ENCODE measurements at regions not wholly inside any gene's neighbourhood (a gene's known extent, or its start where the extent isn't known, plus 50 kb on each side); places are given as distances from the start of the nearest gene placed in this dataset.

DNA sequence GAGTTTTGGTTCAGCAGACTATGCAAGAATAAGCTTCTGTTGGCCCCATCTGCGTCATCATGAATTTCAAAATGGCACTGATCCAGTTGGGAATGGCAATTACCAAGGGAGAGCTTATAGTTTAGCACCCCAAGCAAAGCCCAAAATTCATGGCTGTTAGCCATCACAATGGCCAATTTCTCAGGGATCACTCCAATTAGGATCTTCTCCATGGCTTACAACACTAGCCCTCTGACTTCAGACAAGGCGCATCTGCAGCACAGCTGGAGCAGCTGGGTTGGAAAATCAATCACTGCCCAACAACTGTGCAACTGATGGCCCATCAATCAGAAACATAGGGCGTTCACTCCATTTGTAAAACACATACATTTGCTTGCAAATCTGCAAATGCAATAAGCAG is 273.6 kb downstream of the SRBD1 start:
- DNase-seq = no peak

- no peak for DNase-seq
Measured at GRCh38 chr2:45334205-45334604, 276.9 kb downstream of the SRBD1 start.

DNA sequence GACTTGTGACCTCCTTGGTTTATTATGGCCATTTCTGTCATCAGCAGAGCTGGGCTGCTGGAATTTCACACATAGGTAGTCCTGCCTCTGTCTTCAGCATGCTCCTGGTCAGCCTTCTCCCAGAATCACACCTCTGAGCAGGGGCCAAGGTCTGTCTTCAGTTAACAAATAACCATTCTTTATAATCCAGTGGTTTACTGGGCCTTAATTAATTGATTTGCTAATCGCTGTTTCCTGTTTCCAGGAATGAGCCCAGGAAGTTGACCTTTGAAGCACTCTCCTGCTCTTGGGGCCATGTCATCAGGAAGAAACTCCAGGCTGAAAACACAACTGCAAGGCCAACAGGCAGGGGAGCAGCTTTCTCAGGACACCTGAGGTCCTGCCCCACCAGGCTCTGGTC is 278.5 kb downstream of the SRBD1 start:
- DNase-seq = no peak

DNA sequence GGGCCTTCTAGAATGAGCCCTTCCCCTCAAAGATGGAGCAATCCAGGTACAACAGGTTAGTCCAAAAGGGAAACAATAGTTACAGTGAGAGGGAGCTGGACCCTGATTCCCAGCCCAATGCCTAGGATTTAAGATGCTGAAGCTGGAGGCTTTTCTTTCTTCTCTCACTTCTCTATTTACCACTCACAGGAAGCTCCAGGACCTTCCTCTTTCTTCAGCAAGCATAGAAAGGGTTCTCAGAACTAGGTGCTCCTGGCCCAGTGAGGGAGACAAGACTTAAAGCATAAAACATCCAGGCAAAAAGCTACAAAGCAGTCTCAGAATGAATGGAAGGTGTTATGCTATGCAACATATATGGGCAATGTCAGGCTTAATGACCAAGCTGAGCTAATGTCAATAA is 279.0 kb downstream of the SRBD1 start:
- no peak for DNase-seq

DNA sequence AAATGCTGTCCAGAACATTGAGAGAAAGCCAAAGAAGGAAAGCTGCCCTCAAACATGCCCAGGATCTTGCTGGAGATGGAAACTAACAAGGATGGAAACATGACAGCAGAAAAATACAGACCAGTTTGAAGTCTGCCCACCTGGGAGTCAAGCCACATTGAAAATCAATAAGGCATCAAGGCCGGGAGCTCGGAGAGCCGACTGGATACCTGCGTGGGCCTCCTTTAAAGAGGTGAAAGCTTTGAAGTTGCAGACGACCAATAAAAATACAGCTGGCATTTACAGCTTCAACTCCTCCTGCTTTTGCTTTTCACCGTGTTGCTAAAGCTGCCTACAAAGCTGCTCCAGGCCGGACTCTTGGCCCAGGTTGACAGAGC is 279.7 kb downstream of the SRBD1 start:
- DNase-seq = no peak

- no peak for DNase-seq
Measured at GRCh38 chr2:45330637-45331409, 280.2 kb downstream of the SRBD1 start.

- DNase-seq = no peak
Measured at GRCh38 chr2:45330108-45330507, 281.0 kb downstream of the SRBD1 start.

DNA sequence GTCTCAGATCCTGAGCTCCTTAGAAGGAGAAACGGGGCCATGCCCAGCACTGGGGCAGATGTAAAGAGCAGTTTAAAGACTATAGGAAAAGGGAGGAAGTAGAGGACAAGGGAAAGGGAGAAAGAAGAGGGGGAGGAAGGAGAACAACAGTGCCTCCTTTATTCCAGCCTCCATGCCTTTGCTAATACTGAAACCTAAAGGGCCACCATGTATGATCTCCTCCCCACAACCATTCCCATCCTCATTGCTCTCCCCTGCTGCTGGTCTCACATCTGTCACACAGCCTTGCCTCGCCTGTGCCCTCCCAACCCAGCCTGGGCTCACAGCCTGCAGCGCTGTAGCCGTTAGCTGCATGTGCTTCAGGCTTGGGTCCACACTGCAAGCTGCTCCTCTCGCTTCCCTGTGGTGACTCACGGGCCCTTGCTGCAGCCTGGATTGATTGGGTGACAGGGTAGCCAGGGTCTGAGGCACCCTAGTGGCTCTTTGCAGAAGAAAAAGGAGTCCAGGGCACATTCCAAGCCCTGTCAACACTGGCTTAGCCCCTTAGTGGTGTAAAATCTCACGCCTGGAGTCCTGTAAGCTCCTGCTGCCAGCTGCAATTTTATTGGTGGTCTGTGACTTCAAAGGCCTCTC is 281.9 kb downstream of the SRBD1 start:
- no peak for DNase-seq

DNA sequence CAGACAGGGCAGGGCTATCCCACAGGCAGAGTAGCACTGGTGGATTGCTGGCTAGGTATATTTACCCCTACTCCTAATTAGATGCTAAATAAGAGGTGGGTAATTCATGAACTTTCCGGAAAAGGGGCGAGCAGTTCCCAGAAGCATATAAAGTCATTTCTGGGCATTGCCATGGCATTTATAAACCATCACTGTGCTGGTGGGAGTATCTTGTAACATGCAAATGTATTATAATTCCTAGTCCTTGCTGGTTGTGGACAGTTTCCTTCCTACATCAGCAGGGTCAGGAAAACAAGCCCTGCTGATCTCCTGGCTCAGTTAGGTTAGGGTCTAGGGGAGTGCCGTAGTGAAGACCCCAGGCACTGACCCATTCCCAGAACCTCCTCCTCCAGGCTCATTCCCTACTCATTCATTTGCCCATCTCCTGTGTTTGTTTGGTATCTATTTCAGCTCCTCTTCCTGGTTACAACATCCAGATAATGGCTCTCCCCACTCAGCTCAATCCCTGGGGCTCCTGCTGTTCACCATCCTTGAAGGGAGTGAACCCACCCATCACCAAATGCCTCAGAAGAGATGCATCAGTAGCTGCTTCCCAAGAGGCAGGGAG is 282.7 kb downstream of the SRBD1 start:
- DNase-seq = no peak

GRCh38 chr2:45323344-45323743 is 287.7 kb downstream of the SRBD1 start:
- DNase-seq = no peak

DNA sequence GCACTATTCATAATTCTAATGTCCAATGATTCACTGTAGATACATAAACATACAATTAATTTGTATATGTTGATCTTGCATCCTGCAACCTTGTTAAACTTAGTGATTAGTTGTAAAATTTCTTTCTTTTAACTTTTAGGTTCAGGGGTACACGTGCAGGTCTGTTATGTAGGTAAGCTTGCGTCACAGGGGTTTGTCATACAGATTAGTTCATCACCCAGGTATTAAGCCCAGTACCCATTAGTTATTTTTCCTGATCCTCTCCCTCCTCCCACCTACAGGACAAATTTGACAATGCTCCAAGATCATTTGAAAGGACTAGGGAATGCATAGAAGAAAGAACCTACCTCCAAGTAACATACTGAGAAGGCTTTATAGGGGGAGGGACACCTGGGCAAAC is 290.1 kb downstream of the SRBD1 start:
- no peak for DNase-seq

GRCh38 chr2:45319683-45320455 is 291.2 kb downstream of the SRBD1 start:
- DNase-seq = no peak

GRCh38 chr2:45318686-45319085 is 292.4 kb downstream of the SRBD1 start:
- DNase-seq = no peak

GRCh38 chr2:45316576-45317338 is 294.3 kb downstream of the SRBD1 start:
- no peak for DNase-seq

- DNase-seq = no peak
Measured at GRCh38 chr2:45315861-45316260, 295.2 kb downstream of the SRBD1 start.

DNA sequence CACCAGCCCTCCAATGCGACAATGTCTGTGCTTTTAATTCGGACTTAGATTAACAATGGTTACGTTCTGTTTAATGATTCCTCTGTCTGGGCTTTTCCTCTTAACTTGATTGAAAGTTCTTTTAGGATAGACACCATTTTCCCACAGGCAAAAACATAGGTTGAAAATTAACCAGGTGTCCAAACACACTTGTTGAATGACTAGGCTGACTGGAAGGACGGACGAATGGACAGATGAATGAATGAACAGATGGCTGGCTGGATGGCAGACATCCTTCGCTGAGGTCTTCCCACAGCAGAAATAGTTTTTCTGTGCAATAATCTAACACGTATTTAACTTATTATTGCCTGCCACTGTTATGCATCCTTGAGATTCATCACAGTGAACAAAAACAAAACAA is 298.8 kb downstream of the SRBD1 start:
- DNase-seq = no peak

- no peak for DNase-seq
Measured at GRCh38 chr2:45311559-45311958, 299.5 kb downstream of the SRBD1 start.

DNA sequence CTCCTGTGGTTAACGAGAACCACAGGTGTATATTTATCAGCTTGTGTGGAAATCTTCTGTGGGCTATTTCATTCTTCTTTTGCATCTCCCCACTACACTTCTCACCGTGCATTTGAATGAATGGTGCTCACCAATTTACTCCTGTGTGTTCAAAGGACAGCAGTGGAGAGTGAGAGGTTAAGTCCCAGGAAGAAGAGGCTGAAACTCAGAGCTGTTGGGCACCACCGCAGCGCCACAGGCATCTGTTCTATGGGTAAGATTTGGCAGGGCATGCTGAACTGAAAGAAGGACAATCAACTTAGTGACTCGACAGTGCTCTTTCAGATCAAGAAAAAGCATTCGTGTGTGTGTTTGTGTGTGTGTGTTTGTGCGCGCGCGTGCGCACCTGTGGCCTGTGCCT is 297.9 kb upstream of the SIX2 start:
- DNase-seq = no peak

DNA sequence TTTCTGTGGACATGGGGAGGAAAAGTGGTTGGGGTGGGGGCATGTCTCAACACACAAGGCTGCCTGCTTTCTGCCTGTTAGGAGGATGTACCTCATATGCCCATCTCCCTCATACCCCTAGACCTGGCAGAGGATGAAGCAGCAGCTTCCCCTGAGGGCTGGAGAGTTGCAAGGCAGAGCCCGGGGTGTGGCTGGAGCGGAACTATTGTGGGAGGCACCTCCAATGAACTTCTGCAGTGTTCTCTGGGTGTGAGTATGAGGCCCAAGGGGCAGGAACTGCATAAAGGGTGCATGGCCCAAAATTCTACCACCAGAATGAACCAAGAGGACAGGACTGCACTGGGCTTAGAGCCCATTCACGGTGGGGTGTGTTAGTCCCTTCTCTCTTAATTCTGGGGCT is 296.3 kb upstream of the SIX2 start:
- no peak for DNase-seq

- DNase-seq = no peak
Measured at GRCh38 chr2:45303417-45304202, 294.4 kb upstream of the SIX2 start.

Data from nucleus accumbens (tissue), 56 donors.